NCI-H82 treated with DMSO at 0.1 percent for 48 hours (cell line): ENCODE measurements at regions not wholly inside any gene's neighbourhood (a gene's known extent, or its start where the extent isn't known, plus 50 kb on each side); places are given as distances from the start of the nearest gene placed in this dataset.

ENCODE experiments used
- DNase-seq: peaks from one replicate; lab custom pipeline; 2025; ENCODE audit not compliant: unreplicated experiment; lab: John Stamatoyannopoulos, UW

GRCh38 chr6:18904681-18905080 lies 517.5 kb downstream of the RNF144B start:
- DNase-seq: no peak

GRCh38 chr6:18920701-18921100 lies 533.6 kb downstream of the RNF144B start:
- no peak for DNase-seq

GRCh38 chr6:18931086-18931485 lies 543.9 kb downstream of the RNF144B start:
- no peak for DNase-seq

- no peak for DNase-seq
Measured at GRCh38 chr6:18958146-18958545, 571.0 kb downstream of the RNF144B start.

- no peak for DNase-seq
Measured at GRCh38 chr6:18961566-18961965, 574.4 kb downstream of the RNF144B start.

GRCh38 chr6:18962361-18962905 lies 575.3 kb downstream of the RNF144B start:
- no peak for DNase-seq

GRCh38 chr6:18963439-18963838 lies 576.3 kb downstream of the RNF144B start:
- no peak for DNase-seq

- no peak for DNase-seq
Measured at GRCh38 chr6:18973251-18973650, 586.1 kb downstream of the RNF144B start.

GRCh38 chr6:18976091-18976490 lies 588.9 kb downstream of the RNF144B start:
- DNase-seq: no peak

- no peak for DNase-seq
Measured at GRCh38 chr6:18976966-18977365, 589.8 kb downstream of the RNF144B start.

GRCh38 chr6:18978337-18979128 lies 591.4 kb downstream of the RNF144B start:
- DNase-seq: no peak

GRCh38 chr6:18985061-18985460 lies 597.9 kb downstream of the RNF144B start:
- DNase-seq: no peak

- DNase-seq: no peak
Measured at GRCh38 chr6:18985996-18986395, 598.8 kb downstream of the RNF144B start.

GRCh38 chr6:18988636-18989035 lies 601.5 kb downstream of the RNF144B start:
- no peak for DNase-seq

GRCh38 chr6:18990059-18990978 lies 603.2 kb downstream of the RNF144B start:
- DNase-seq: peak; percentile 22

GRCh38 chr6:18997375-18997826 lies 610.3 kb downstream of the RNF144B start:
- DNase-seq: peak; percentile 20

- DNase-seq: no peak
Measured at GRCh38 chr6:19002976-19003560, 615.9 kb downstream of the RNF144B start.

GRCh38 chr6:19004176-19004575 lies 617.0 kb downstream of the RNF144B start:
- DNase-seq: no peak

- DNase-seq: no peak
Measured at GRCh38 chr6:19009769-19010168, 622.6 kb downstream of the RNF144B start.

GRCh38 chr6:19013026-19013705 lies 626.0 kb downstream of the RNF144B start:
- no peak for DNase-seq

- peak; percentile 19 for DNase-seq
Measured at GRCh38 chr6:19024737-19025136, 637.6 kb downstream of the RNF144B start.
